ENCODE measurements at regions not wholly inside any gene's neighbourhood (a gene's known extent, or its start where the extent isn't known, plus 50 kb on each side); places are given as distances from the start of the nearest gene placed in this dataset.

- ATAC-seq (ENCODE audit: low read depth) (no peak), DNase-seq (no peak)
- Histone ChIP-seq H3K4me3 (ENCODE audit: insufficient read depth, low read depth, low read length) (no peak overlapping the region), H3K4ac (ENCODE audit: low read depth, low read length) (no peak overlapping the region), H3K23ac (ENCODE audit: low read depth, low read length) (no peak overlapping the region), H3K56ac (ENCODE audit: extremely low read depth, insufficient read depth, low read length) (no peak overlapping the region), H3K4me2 (ENCODE audit: low read depth, low read length) (no peak overlapping the region), H4K91ac (ENCODE audit: insufficient read depth, low read depth, low read length) (no peak overlapping the region), H2BK15ac (ENCODE audit: low read depth, low read length) (no peak overlapping the region), H4K5ac (ENCODE audit: low read depth, low read length) (no peak overlapping the region), H4K8ac (ENCODE audit: low read depth in 2 of 2, low read length in 2 of 2) (no peak overlapping the region), H3K18ac (ENCODE audit: low read depth, low read length) (no peak overlapping the region), H2BK120ac (ENCODE audit: low read depth, low read length) (no peak overlapping the region), H3K4me1 (ENCODE audit: control insufficient read depth, insufficient read depth, low read length) (no peaks in the 10 kb centered on the region), H3K9me1 (ENCODE audit: insufficient read depth, low read length) (no peaks in the 10 kb centered on the region), H3K9me3 (ENCODE audit: control insufficient read depth, insufficient read depth, low read length) (no peaks in the 10 kb centered on the region), H3K36me3 (ENCODE audit: control insufficient read depth, insufficient read depth, low read length) (no peaks in the 10 kb centered on the region), H3K27ac (ENCODE audit: insufficient read depth, low read length) (no peak overlapping the region), H3K14ac (replicated peaks; ENCODE audit: low read depth, low read length) (no peak overlapping the region), H4K20me1 (ENCODE audit: insufficient read depth, low read length) (no peaks in the 10 kb centered on the region), H2BK5ac (ENCODE audit: low read depth, low read length, poor library complexity, severe bottlenecking) (no peak overlapping the region), H3K27me3 (ENCODE audit: control insufficient read depth, insufficient read depth, low read length) (peaks cover 5% of the 10 kb centered on the region; the same call in 1 of the 2 replicates), H2BK20ac (ENCODE audit: low read depth, low read length) (no peak overlapping the region), H2AFZ (replicated peaks; ENCODE audit: low read length, poor library complexity) (no peak overlapping the region), H3K9ac (ENCODE audit: low read depth, low read length) (no peak overlapping the region), H3K79me1 (ENCODE audit: low read depth in 1 of 2, low read length in 2 of 2) (no peaks in the 10 kb centered on the region), H2AK9ac (replicated peaks; ENCODE audit: low read depth, low read length, poor library complexity) (no peak overlapping the region), H2AK5ac (ENCODE audit: low read depth, low read length) (no peak overlapping the region)
- no TSS peak for BruUV-seq (replicated peaks)
- intact Hi-C loops (cut with micrococcal nuclease) (no loop called here), in situ Hi-C loops (cut with MboI; ENCODE audit: low sequenced_read_pairs) (no loop called here), dilution Hi-C loops (cut with HindIII; ENCODE audit: low sequenced_read_pairs, unreplicated experiment) (no loop called here)
- CTCF ChIA-PET: no interaction called here
- POLR2A ChIA-PET (ENCODE audit: unreplicated experiment): no interaction called here
- TF ChIP-seq RAD21 (IDR thresholded peaks at IDR 0.05; ENCODE audit: low read length) (no peak), FOS (IDR thresholded peaks at IDR 0.05; ENCODE audit: low read depth, low read length) (no peak), SMC3 (IDR thresholded peaks at IDR 0.05; ENCODE audit: low read depth, low read length) (no peak), MAZ (IDR thresholded peaks at IDR 0.05; ENCODE audit: borderline replicate concordance, low read depth, low read length) (no peak), MAFK (IDR thresholded peaks at IDR 0.05; ENCODE audit: low read depth, low read length) (no peak), BHLHE40 (IDR thresholded peaks at IDR 0.05; ENCODE audit: low read depth, low read length) (no peak), RFX5 (IDR thresholded peaks at IDR 0.05; ENCODE audit: low read depth, low read length) (no peak), CHD1 (IDR thresholded peaks at IDR 0.05; ENCODE audit: low read depth, low read length) (no peak)
- TF ChIP-seq, protein P1, sequence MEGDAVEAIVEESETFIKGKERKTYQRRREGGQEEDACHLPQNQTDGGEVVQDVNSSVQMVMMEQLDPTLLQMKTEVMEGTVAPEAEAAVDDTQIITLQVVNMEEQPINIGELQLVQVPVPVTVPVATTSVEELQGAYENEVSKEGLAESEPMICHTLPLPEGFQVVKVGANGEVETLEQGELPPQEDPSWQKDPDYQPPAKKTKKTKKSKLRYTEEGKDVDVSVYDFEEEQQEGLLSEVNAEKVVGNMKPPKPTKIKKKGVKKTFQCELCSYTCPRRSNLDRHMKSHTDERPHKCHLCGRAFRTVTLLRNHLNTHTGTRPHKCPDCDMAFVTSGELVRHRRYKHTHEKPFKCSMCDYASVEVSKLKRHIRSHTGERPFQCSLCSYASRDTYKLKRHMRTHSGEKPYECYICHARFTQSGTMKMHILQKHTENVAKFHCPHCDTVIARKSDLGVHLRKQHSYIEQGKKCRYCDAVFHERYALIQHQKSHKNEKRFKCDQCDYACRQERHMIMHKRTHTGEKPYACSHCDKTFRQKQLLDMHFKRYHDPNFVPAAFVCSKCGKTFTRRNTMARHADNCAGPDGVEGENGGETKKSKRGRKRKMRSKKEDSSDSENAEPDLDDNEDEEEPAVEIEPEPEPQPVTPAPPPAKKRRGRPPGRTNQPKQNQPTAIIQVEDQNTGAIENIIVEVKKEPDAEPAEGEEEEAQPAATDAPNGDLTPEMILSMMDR (conservative IDR thresholded peaks at IDR 0.05; ENCODE audit: low read depth, low read length): no peak
- TF ChIP-seq, protein P2, sequence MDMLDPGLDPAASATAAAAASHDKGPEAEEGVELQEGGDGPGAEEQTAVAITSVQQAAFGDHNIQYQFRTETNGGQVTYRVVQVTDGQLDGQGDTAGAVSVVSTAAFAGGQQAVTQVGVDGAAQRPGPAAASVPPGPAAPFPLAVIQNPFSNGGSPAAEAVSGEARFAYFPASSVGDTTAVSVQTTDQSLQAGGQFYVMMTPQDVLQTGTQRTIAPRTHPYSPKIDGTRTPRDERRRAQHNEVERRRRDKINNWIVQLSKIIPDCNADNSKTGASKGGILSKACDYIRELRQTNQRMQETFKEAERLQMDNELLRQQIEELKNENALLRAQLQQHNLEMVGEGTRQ (IDR thresholded peaks at IDR 0.05; ENCODE audit: low read depth, low read length): no peak
Measured at GRCh38 chr3:8329598-8329997, 172.0 kb upstream of the LMCD1 start.

All from IMR-90 (cell line).